ENCODE measurements at regions not wholly inside any gene's neighbourhood (a gene's known extent, or its start where the extent isn't known, plus 50 kb on each side); places are given as distances from the start of the nearest gene placed in this dataset.

GRCh38 chr4:174089711-174090110 is 193.8 kb downstream of the FBXO8 start (continued):
- TF ChIP-seq TBP (IDR thresholded peaks at IDR 0.05; ENCODE audit: low read depth, low read length) (no peak), EP300 (IDR thresholded peaks at IDR 0.05; ENCODE audit: borderline replicate concordance in 1 of 2, low read depth in 2 of 2, low read length in 2 of 2) (no peak), JUN (IDR thresholded peaks at IDR 0.05; ENCODE audit: low read depth, low read length) (no peak), TEAD4 (IDR thresholded peaks at IDR 0.05; ENCODE audit: low read depth, low read length) (no peak)
